Nephron progenitor cell (in vitro differentiated cells): ENCODE measurements at regions not wholly inside any gene's neighbourhood (a gene's known extent, or its start where the extent isn't known, plus 50 kb on each side); places are given as distances from the start of the nearest gene placed in this dataset.
"Not testable (repeated sequence)": the region's sequence is repeated elsewhere in the genome, so short reads cannot be mapped to it uniquely, and the experiment has no call there.

Experiments
- DNase-seq: peaks from one replicate; pipeline ENCODE4 v3.0.0; 2021
- H3K27ac Mint-ChIP-seq: 2 replicates; pipeline ENCODE4 v1.8.0; 2021; ENCODE audit warnings: mild to moderate bottlenecking, moderate library complexity, mixed read lengths
- H3K27me3 Mint-ChIP-seq: 2 replicates; pipeline ENCODE4 v1.8.0; 2021; ENCODE audit warnings: mild to moderate bottlenecking, low read depth, mixed read lengths; ENCODE audit not compliant: poor library complexity
- H3K36me3 Mint-ChIP-seq: 2 replicates; pipeline ENCODE4 v1.8.0; 2021; ENCODE audit warnings: low read depth, mixed read lengths
- H3K4me1 Mint-ChIP-seq: 2 replicates; pipeline ENCODE4 v1.8.0; 2021; ENCODE audit warnings: mixed read lengths
- H3K4me3 Mint-ChIP-seq: 2 replicates; pipeline ENCODE4 v1.8.0; 2021; ENCODE audit warnings: mild to moderate bottlenecking, moderate library complexity, mixed read lengths
- H3K9me3 Mint-ChIP-seq: 2 replicates; pipeline ENCODE4 v1.8.0; 2021; ENCODE audit warnings: mild to moderate bottlenecking, moderate library complexity, mixed read lengths
- CTCF ChIP-seq: fragments of 200-600 bp; sonication (generic); IDR thresholded peaks from 2 replicates; pipeline ENCODE4 v1.5.0; 2021; ENCODE audit warnings: antibody characterized with exemption

DNA sequence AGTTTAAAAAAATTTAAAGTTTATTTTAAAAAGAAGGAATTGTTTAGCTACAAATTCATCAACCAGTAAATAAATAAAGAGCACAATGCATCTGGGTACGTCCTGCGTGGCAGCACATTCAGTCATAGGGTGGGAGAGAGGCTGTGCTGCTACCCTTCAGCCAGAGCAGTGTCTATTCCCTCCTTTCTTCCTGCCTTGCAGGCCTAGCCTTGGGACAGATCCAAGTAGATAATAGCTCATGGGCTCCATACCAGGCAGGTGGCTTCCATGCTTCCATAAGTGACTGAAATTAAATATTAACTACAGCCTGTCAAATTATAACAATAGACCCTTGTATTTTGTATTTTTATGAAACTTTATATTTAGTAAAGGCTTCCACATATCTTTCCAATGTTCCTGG is 408.3 kb upstream of the RGMB start:
- H3K4me1 Mint-ChIP-seq, result no peaks in the 10 kb centered on the region
- peaks cover 3% of the 10 kb centered on the region for H3K9me3 Mint-ChIP-seq
- DNase-seq, result no peak

GRCh38 chr5:98368141-98368540 is 405.3 kb upstream of the RGMB start:
- Mint-ChIP-seq H3K9me3 (no peaks in the 10 kb centered on the region), H3K4me3 (no peak overlapping the region), H3K36me3 (no peaks in the 10 kb centered on the region), H3K27ac (no peak overlapping the region), H3K4me1 (no peaks in the 10 kb centered on the region), H3K27me3 (peaks cover 6% of the 10 kb centered on the region)
- TF ChIP-seq CTCF, result no peak
- no peak for DNase-seq

More for the DNA sequence above, 408.3 kb upstream of the RGMB start:
- H3K27ac Mint-ChIP-seq, result no peak overlapping the region
- peaks cover 4% of the 10 kb centered on the region for H3K27me3 Mint-ChIP-seq
- no peak for TF ChIP-seq CTCF
- H3K36me3 Mint-ChIP-seq, result no peaks in the 10 kb centered on the region
- no peak overlapping the region for H3K4me3 Mint-ChIP-seq

DNA sequence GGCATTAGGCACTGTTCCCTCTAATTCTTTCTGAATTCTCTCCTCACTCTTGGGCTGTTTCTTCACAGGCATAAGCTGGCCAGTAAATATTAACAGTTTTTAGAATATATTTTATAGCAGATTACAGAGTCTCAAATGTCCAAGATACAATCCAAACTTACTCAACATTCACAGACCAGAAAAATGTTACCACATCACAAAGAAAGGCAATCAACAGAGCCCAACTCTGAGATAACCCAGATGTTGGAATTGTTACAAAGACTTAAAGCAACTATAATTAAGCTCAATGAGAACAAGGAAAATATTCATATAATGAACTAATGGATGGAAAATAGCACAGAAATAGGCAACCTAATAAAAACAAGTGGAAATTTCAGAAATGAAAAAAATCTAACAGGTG is 401.1 kb upstream of the RGMB start:
- no peak for DNase-seq
- Mint-ChIP-seq H3K27ac (no peak overlapping the region), H3K9me3 (no peaks in the 10 kb centered on the region), H3K4me3 (no peak overlapping the region), H3K27me3 (peaks cover 6% of the 10 kb centered on the region), H3K36me3 (no peaks in the 10 kb centered on the region), H3K4me1 (no peaks in the 10 kb centered on the region)
- no peak for TF ChIP-seq CTCF

DNA sequence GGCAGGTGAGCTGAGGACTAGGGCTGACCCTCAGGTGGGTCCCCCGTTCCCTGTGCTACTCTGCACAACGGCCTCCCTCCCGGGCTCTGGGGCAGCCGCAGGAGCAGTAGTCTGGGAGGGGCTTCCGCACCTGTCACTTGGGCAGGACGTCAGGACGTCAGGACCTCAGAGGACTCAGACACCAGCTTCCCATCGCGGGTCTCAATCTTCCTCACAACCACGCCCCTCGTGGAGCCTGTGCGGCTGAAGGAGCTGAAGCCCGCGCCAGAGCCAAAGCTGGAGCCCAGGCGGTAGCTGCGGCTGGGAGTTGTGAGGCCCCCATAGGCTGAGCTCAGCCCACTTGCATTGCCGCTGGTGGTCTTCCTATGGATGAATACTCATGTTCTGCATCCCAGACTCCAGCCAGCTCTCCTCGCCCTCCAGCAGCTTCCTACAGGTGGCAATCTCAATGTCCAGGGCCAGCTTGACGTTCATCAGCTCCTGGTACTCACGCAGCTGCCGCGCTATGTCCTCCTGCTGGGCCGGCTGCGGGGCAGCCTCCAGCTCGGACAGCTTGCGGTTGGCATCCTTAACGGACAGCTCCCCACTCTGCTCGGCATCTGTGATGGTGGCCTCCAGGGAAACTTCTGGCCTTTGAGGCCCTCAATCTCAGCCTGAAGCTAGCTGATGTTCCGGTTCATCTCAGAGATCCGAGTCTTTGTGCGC is 381.4 kb upstream of the RGMB start:
- Mint-ChIP-seq H3K9me3 (peaks cover 7% of the 10 kb centered on the region), H3K4me1 (no peaks in the 10 kb centered on the region), H3K27me3 (no peaks in the 10 kb centered on the region), H3K36me3 (no peaks in the 10 kb centered on the region), H3K4me3 (no peak overlapping the region), H3K27ac (no peak overlapping the region)
- no peak for DNase-seq
- TF ChIP-seq CTCF, result no peak

DNA sequence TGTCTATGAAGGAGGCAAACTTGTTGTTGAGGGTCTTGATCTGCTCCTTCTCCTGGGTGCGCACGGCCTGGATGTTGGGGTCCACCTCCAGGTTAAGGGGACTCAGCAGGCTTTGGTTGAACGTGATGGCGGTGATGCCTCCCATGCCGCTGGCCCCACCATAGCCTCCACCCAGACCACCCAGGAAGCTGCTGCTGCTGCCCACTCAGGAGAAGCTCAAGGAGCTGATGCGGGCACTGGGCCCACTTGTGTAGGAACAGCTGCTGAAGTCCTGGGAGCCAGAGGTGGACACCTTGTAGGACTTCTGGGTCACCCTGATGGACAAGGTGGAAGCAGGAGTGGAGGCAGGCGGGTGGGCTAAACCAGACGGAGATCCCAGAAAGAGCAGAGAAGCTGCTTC is 380.3 kb upstream of the RGMB start:
- not testable (repeated sequence) for DNase-seq, H3K4me1 Mint-ChIP-seq, H3K27ac Mint-ChIP-seq, H3K9me3 Mint-ChIP-seq, H3K36me3 Mint-ChIP-seq, H3K4me3 Mint-ChIP-seq, H3K27me3 Mint-ChIP-seq

GRCh38 chr5:98397081-98397480 is 376.4 kb upstream of the RGMB start:
- Mint-ChIP-seq H3K4me1 (no peaks in the 10 kb centered on the region), H3K27me3 (peaks cover 4% of the 10 kb centered on the region), H3K27ac (no peak overlapping the region), H3K9me3 (peaks cover 7% of the 10 kb centered on the region), H3K4me3 (no peak overlapping the region), H3K36me3 (no peaks in the 10 kb centered on the region)
- DNase-seq, result no peak
- TF ChIP-seq CTCF, result no peak
